Parathyroid adenoma (tissue), 2 donors: ENCODE measurements at regions not wholly inside any gene's neighbourhood (a gene's known extent, or its start where the extent isn't known, plus 50 kb on each side); places are given as distances from the start of the nearest gene placed in this dataset.

Experiments
- H2AFZ ChIP-seq: fragments of 300-600 bp; sonication (generic); one replicate; pipeline ENCODE4 v1.7.0; 2017; ENCODE audit warnings: antibody characterized with exemption, mild to moderate bottlenecking
- H3K27ac ChIP-seq: fragments of 300-600 bp; sonication (generic); one replicate; pipeline ENCODE4 v1.7.0; 2017
- H3K27me3 ChIP-seq: fragments of 300-600 bp; sonication (generic); one replicate; pipeline ENCODE4 v1.7.0; 2017; ENCODE audit warnings: low read length; ENCODE audit not compliant: control insufficient read depth, insufficient read depth
- H3K36me3 ChIP-seq: fragments of 300-600 bp; sonication (generic); one replicate; pipeline ENCODE4 v1.7.0; 2017; ENCODE audit warnings: low read length; ENCODE audit not compliant: control insufficient read depth, insufficient read depth
- H3K4me1 ChIP-seq: fragments of 300-600 bp; sonication (generic); one replicate; pipeline ENCODE4 v1.7.0; 2017; ENCODE audit warnings: control low read depth
- H3K4me2 ChIP-seq: fragments of 300-600 bp; sonication (generic); one replicate; pipeline ENCODE4 v1.7.0; 2017; ENCODE audit warnings: low read length
- H3K4me3 ChIP-seq: fragments of 300-600 bp; sonication (generic); one replicate; pipeline ENCODE4 v1.7.0; 2017; ENCODE audit warnings: low read depth, low read length
- H3K79me2 ChIP-seq: fragments of 300-600 bp; sonication (generic); one replicate; pipeline ENCODE4 v1.7.0; 2017; ENCODE audit warnings: control low read depth
- H3K9ac ChIP-seq: fragments of 300-600 bp; sonication (generic); one replicate; pipeline ENCODE4 v1.7.0; 2017; ENCODE audit warnings: mild to moderate bottlenecking
- H3K9me3 ChIP-seq: fragments of 300-600 bp; sonication (generic); one replicate; pipeline ENCODE4 v1.7.0; 2017; ENCODE audit warnings: low read length; ENCODE audit not compliant: control insufficient read depth
- CTCF ChIP-seq: fragments of 300-600 bp; sonication (generic); IDR thresholded peaks from one replicate; pipeline ENCODE4 v1.7.0; 2017; ENCODE audit warnings: antibody characterized with exemption, mild to moderate bottlenecking
- donor health status: primary hyperparathyroidism.

- Histone ChIP-seq H3K4me1 (no peaks in the 10 kb centered on the region), H2AFZ (no peak overlapping the region), H3K4me3 (no peak overlapping the region), H3K9ac (no peak overlapping the region), H3K79me2 (no peaks in the 10 kb centered on the region), H3K36me3 (no peaks in the 10 kb centered on the region), H3K27ac (no peak overlapping the region), H3K9me3 (no peaks in the 10 kb centered on the region), H3K27me3 (no peaks in the 10 kb centered on the region), H3K4me2 (no peak overlapping the region)
- TF ChIP-seq CTCF: no peak
Measured at GRCh38 chr13:105996391-105997025, 539.0 kb downstream of the EFNB2 start.

GRCh38 chr13:105994340-105994739 lies 541.1 kb downstream of the EFNB2 start:
- no peak overlapping the region for H2AFZ ChIP-seq
- no peak for TF ChIP-seq CTCF
- H3K4me2 ChIP-seq: no peak overlapping the region
- no peak overlapping the region for H3K27ac ChIP-seq
- no peaks in the 10 kb centered on the region for H3K9me3 ChIP-seq
- no peak overlapping the region for H3K9ac ChIP-seq
- no peaks in the 10 kb centered on the region for H3K27me3 ChIP-seq
- H3K36me3 ChIP-seq: no peaks in the 10 kb centered on the region
- H3K79me2 ChIP-seq: no peaks in the 10 kb centered on the region
- no peaks in the 10 kb centered on the region for H3K4me1 ChIP-seq
- no peak overlapping the region for H3K4me3 ChIP-seq

- no peak overlapping the region for H2AFZ ChIP-seq
Measured at GRCh38 chr13:105991622-105992277, 543.7 kb downstream of the EFNB2 start.

GRCh38 chr13:105991131-105991530 lies 544.3 kb downstream of the EFNB2 start:
- Histone ChIP-seq H3K4me2 (no peak overlapping the region), H3K79me2 (no peaks in the 10 kb centered on the region), H3K27ac (no peak overlapping the region), H3K9ac (no peak overlapping the region), H3K9me3 (no peaks in the 10 kb centered on the region), H3K4me1 (no peaks in the 10 kb centered on the region), H2AFZ (no peak overlapping the region), H3K4me3 (no peak overlapping the region), H3K27me3 (no peaks in the 10 kb centered on the region), H3K36me3 (no peaks in the 10 kb centered on the region)
- no peak for TF ChIP-seq CTCF

More at GRCh38 chr13:105991622-105992277, 543.7 kb downstream of the EFNB2 start:
- Histone ChIP-seq H3K9me3 (no peaks in the 10 kb centered on the region), H3K4me3 (no peak overlapping the region), H3K4me1 (no peaks in the 10 kb centered on the region), H3K27ac (no peak overlapping the region), H3K9ac (no peak overlapping the region), H3K79me2 (no peaks in the 10 kb centered on the region), H3K4me2 (no peak overlapping the region), H3K36me3 (no peaks in the 10 kb centered on the region), H3K27me3 (no peaks in the 10 kb centered on the region)
- no peak for TF ChIP-seq CTCF
